Activated T-helper 17 cell treated with anti-CD3 and anti-CD28 coated beads, Interleukin-2, amount 50 U/mL, for 72 hours (primary cell): ENCODE measurements at regions not wholly inside any gene's neighbourhood (a gene's known extent, or its start where the extent isn't known, plus 50 kb on each side); places are given as distances from the start of the nearest gene placed in this dataset.
"Not testable (repeated sequence)": the region's sequence is repeated elsewhere in the genome, so short reads cannot be mapped to it uniquely, and the experiment has no call there.

Experiments
- ATAC-seq: fragments of 150-1000 bp; cut with Tn5 transposase; replicated peaks from 2 replicates; pipeline ENCODE4 v1.10.0; 2021; ENCODE audit warnings: mild to moderate bottlenecking, moderate library complexity
- H3K27ac Mint-ChIP-seq: one replicate; pipeline ENCODE4 v1.8.0; 2022; ENCODE audit warnings: mixed read lengths
- H3K27me3 Mint-ChIP-seq: one replicate; pipeline ENCODE4 v1.8.0; 2022; ENCODE audit warnings: mixed read lengths
- H3K36me3 Mint-ChIP-seq: one replicate; pipeline ENCODE4 v1.8.0; 2022; ENCODE audit warnings: low read depth, mild to moderate bottlenecking, mixed read lengths
- H3K4me1 Mint-ChIP-seq: one replicate; pipeline ENCODE4 v1.8.0; 2022; ENCODE audit warnings: mixed read lengths
- H3K4me3 Mint-ChIP-seq: one replicate; pipeline ENCODE4 v1.8.0; 2022; ENCODE audit warnings: mild to moderate bottlenecking, mixed read lengths
- H3K9me3 Mint-ChIP-seq: one replicate; pipeline ENCODE4 v1.8.0; 2022; ENCODE audit warnings: mixed read lengths

GRCh38 chr21:32823296-32823695 lies 51.7 kb upstream of the PAXBP1 start:
- not testable (repeated sequence) for H3K9me3 Mint-ChIP-seq, H3K27ac Mint-ChIP-seq, H3K4me3 Mint-ChIP-seq, H3K27me3 Mint-ChIP-seq, ATAC-seq, H3K36me3 Mint-ChIP-seq, H3K4me1 Mint-ChIP-seq

GRCh38 chr21:32824950-32825349 lies 53.4 kb upstream of the PAXBP1 start:
- ATAC-seq = no peak
- no peaks in the 10 kb centered on the region for H3K27me3 Mint-ChIP-seq
- no peak overlapping the region for H3K4me3 Mint-ChIP-seq
- H3K4me1 Mint-ChIP-seq = no peaks in the 10 kb centered on the region
- no peaks in the 10 kb centered on the region for H3K36me3 Mint-ChIP-seq
- H3K27ac Mint-ChIP-seq = peak overlapping the region; percentile 28
- H3K9me3 Mint-ChIP-seq = no peaks in the 10 kb centered on the region

- Mint-ChIP-seq H3K36me3 (no peaks in the 10 kb centered on the region), H3K27me3 (no peaks in the 10 kb centered on the region), H3K4me3 (no peak overlapping the region), H3K9me3 (no peaks in the 10 kb centered on the region), H3K27ac (peak overlapping the region; percentile 2), H3K4me1 (no peaks in the 10 kb centered on the region)
- ATAC-seq = peak; percentile 91
These were observed 55.0 kb upstream of the PAXBP1 start for GRCh38 chr21:32826329-32827167.

- Mint-ChIP-seq H3K27ac (no peak overlapping the region), H3K27me3 (no peaks in the 10 kb centered on the region), H3K9me3 (no peaks in the 10 kb centered on the region), H3K4me3 (no peak overlapping the region), H3K36me3 (no peaks in the 10 kb centered on the region), H3K4me1 (no peaks in the 10 kb centered on the region)
- no peak for ATAC-seq
These were observed 57.4 kb upstream of the PAXBP1 start for GRCh38 chr21:32828908-32829307.

- ATAC-seq = no peak
- no peaks in the 10 kb centered on the region for H3K4me1 Mint-ChIP-seq
- H3K9me3 Mint-ChIP-seq = no peaks in the 10 kb centered on the region
- H3K27ac Mint-ChIP-seq = no peak overlapping the region
- H3K4me3 Mint-ChIP-seq = no peak overlapping the region
- H3K27me3 Mint-ChIP-seq = no peaks in the 10 kb centered on the region
- H3K36me3 Mint-ChIP-seq = no peaks in the 10 kb centered on the region
These were observed 57.9 kb upstream of the PAXBP1 start for GRCh38 chr21:32829504-32829903.

- not testable (repeated sequence) for H3K4me1 Mint-ChIP-seq, H3K27ac Mint-ChIP-seq, ATAC-seq, H3K36me3 Mint-ChIP-seq, H3K27me3 Mint-ChIP-seq, H3K4me3 Mint-ChIP-seq, H3K9me3 Mint-ChIP-seq
These were observed 60.2 kb upstream of the PAXBP1 start for GRCh38 chr21:32831779-32832178.

- Mint-ChIP-seq H3K4me3 (no peak overlapping the region), H3K27me3 (peaks cover 8% of the 10 kb centered on the region), H3K4me1 (no peaks in the 10 kb centered on the region), H3K27ac (no peak overlapping the region), H3K36me3 (no peaks in the 10 kb centered on the region), H3K9me3 (no peaks in the 10 kb centered on the region)
- ATAC-seq = no peak
These were observed 62.8 kb upstream of the PAXBP1 start for GRCh38 chr21:32834211-32834915.

GRCh38 chr21:32834916-32835235 lies 63.3 kb upstream of the PAXBP1 start:
- Mint-ChIP-seq H3K9me3 (no peaks in the 10 kb centered on the region), H3K27ac (no peak overlapping the region)

GRCh38 chr21:32842146-32842545 lies 70.6 kb upstream of the PAXBP1 start:
- H3K4me3 Mint-ChIP-seq = no peak overlapping the region
- H3K9me3 Mint-ChIP-seq = no peaks in the 10 kb centered on the region
- peaks cover 3% of the 10 kb centered on the region for H3K27me3 Mint-ChIP-seq
- ATAC-seq = no peak
- H3K36me3 Mint-ChIP-seq = no peaks in the 10 kb centered on the region
- no peak overlapping the region for H3K27ac Mint-ChIP-seq
- H3K4me1 Mint-ChIP-seq = no peaks in the 10 kb centered on the region

More at GRCh38 chr21:32834916-32835235, 63.3 kb upstream of the PAXBP1 start:
- no peaks in the 10 kb centered on the region for H3K4me1 Mint-ChIP-seq
- no peaks in the 10 kb centered on the region for H3K36me3 Mint-ChIP-seq
- H3K27me3 Mint-ChIP-seq = peaks cover 8% of the 10 kb centered on the region
- no peak for ATAC-seq
- no peak overlapping the region for H3K4me3 Mint-ChIP-seq

GRCh38 chr21:32843561-32843960 lies 72.0 kb upstream of the PAXBP1 start:
- Mint-ChIP-seq H3K9me3 (no peaks in the 10 kb centered on the region), H3K4me3 (no peak overlapping the region), H3K36me3 (no peaks in the 10 kb centered on the region), H3K4me1 (no peaks in the 10 kb centered on the region), H3K27me3 (peaks cover 9% of the 10 kb centered on the region), H3K27ac (no peak overlapping the region)
- no peak for ATAC-seq

- no peaks in the 10 kb centered on the region for H3K36me3 Mint-ChIP-seq
- no peak for ATAC-seq
- no peaks in the 10 kb centered on the region for H3K9me3 Mint-ChIP-seq
These were observed 72.5 kb upstream of the PAXBP1 start for GRCh38 chr21:32844076-32844475.

GRCh38 chr21:32844653-32845436 lies 73.3 kb upstream of the PAXBP1 start:
- ATAC-seq = no peak
- Mint-ChIP-seq H3K27ac (no peak overlapping the region), H3K27me3 (peaks cover 9% of the 10 kb centered on the region), H3K4me3 (no peak overlapping the region), H3K36me3 (no peaks in the 10 kb centered on the region), H3K4me1 (no peaks in the 10 kb centered on the region), H3K9me3 (no peaks in the 10 kb centered on the region)

More at GRCh38 chr21:32844076-32844475, 72.5 kb upstream of the PAXBP1 start:
- no peak overlapping the region for H3K4me3 Mint-ChIP-seq
- peaks cover 9% of the 10 kb centered on the region for H3K27me3 Mint-ChIP-seq
- no peaks in the 10 kb centered on the region for H3K4me1 Mint-ChIP-seq
- H3K27ac Mint-ChIP-seq = no peak overlapping the region

- no peaks in the 10 kb centered on the region for H3K9me3 Mint-ChIP-seq
- H3K4me3 Mint-ChIP-seq = no peak overlapping the region
- H3K36me3 Mint-ChIP-seq = no peaks in the 10 kb centered on the region
These were observed 87.1 kb upstream of the PAXBP1 start for GRCh38 chr21:32858628-32859027.

GRCh38 chr21:32860399-32860798 lies 88.8 kb upstream of the PAXBP1 start:
- H3K4me1 Mint-ChIP-seq = no peaks in the 10 kb centered on the region

More at GRCh38 chr21:32858628-32859027, 87.1 kb upstream of the PAXBP1 start:
- no peaks in the 10 kb centered on the region for H3K4me1 Mint-ChIP-seq
- ATAC-seq = no peak
- H3K27me3 Mint-ChIP-seq = peaks cover 16% of the 10 kb centered on the region
- H3K27ac Mint-ChIP-seq = no peak overlapping the region

More at GRCh38 chr21:32860399-32860798, 88.8 kb upstream of the PAXBP1 start:
- Mint-ChIP-seq H3K4me3 (no peak overlapping the region), H3K27me3 (peaks cover 23% of the 10 kb centered on the region), H3K9me3 (no peaks in the 10 kb centered on the region), H3K27ac (no peak overlapping the region), H3K36me3 (no peaks in the 10 kb centered on the region)
- no peak for ATAC-seq
